GM21619 (cell line): ENCODE measurements at regions not wholly inside any gene's neighbourhood (a gene's known extent, or its start where the extent isn't known, plus 50 kb on each side); places are given as distances from the start of the nearest gene placed in this dataset.
"Not testable (repeated sequence)": the region's sequence is repeated elsewhere in the genome, so short reads cannot be mapped to it uniquely, and the experiment has no call there.

Experiments used
- ATAC-seq: cut with Tn5 transposase; IDR thresholded peaks from one replicate; pipeline ENCODE4 v1.9.1; 2021; ENCODE audit not compliant: unreplicated experiment

DNA sequence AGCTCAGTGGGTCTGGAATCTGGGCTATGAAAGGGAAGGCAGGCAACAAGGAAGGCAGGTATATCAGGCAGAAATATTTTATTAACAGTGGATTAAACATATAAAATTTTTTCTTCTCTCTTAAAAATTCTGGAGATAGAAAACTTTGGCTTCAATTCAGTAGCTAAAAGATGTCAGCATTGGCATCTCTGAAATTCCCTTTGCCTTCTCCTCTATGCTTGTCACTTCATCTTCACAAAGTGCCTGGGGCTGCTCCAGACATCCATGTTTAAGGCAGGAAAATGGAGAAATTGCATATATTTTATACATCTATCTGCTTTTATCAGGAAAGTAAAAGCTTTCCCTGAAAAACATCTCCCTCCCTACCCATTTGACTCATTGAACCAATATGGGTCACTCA is 894.1 kb upstream of the API5 start:
- no peak for ATAC-seq

DNA sequence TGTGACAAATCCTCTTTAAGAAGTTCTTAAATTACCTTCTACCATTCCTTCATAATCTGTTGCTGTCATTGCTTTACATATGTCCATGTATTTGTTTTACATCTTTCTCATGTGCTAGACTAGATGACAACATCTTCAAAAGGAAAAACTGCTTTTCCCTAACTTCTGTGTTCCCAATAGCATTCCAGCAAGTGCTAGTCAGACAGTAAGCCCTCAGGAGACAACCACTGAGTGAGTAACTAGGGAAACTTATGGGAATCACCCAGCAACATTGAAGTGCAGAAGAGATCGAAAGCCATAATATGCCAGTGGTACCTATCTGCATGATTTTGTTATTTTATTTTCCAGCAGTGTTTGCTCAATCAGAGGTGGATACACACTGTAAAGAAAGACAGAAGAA is 889.7 kb upstream of the API5 start:
- no peak for ATAC-seq

DNA sequence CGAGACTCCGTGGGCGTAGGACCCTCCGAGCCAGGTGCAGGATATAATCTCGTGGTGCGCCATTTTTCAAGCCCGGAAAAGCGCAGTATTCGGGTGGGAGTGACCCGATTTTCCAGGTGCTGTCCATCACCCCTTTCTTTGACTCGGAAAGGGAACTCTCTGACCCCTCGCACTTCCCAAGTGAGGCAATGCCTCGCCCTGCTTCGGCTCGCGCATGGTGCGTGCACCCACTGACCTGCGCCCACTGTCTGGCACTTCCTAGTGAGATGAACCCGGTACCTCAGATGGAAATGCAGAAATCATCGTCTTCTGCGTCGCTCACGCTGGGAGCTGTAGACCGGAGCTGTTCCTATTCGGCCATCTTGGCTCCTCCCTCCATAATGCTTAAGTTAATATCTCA is 876.9 kb upstream of the API5 start:
- ATAC-seq: not testable (repeated sequence)

DNA sequence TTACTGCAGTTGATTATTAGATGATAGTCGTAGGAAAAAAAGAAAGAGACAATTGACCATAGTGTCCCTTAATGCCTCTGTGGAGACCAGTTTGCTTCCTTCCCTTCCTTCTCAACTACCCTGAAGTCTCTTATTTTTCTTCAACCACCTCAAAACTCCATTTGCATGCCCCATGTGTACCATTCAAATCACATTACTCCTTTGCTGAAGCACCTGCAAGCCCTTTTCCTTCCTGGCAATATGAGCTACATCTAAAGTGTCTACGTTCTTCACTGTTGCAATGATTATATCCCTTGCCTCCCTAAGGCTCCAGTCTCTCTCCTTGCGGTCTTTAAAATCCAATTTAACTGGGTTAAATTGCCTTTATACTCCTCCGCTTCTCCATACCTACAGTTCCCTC is 867.4 kb upstream of the API5 start:
- no peak for ATAC-seq

DNA sequence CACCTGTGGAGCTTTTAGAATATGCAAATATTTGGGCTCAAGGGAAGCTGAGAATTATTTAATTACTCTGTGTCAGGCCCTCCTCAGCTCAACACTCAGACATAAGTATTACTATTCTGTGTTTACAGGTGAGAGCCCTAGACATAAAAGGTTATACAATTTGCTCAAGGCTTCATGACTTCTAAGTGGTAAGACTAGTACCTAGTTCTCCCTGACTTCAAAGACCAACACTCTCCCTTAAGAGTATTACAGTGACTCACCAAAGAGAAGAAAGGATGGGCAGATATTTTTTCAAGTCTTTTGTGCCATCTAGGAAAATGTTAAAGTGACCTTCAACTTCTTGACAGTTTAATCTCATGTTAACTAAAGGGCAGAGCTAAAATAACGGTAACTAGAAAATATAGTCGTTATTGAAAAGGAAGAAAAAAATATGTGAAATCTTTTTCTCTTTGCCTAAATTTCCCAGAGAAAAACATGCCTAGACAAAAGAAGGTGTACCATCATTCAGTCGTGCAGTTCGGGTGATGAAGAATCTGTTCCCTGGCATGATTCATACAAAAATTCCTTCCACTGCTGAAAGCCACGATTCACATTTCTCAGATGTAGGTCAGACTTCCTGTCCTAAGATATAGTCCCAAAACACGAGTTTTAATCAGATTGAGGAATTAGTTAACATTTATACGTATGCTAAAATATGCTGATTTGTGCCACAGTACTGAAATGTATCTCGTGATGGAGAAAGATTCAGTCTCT is 849.1 kb upstream of the API5 start:
- ATAC-seq: no peak

DNA sequence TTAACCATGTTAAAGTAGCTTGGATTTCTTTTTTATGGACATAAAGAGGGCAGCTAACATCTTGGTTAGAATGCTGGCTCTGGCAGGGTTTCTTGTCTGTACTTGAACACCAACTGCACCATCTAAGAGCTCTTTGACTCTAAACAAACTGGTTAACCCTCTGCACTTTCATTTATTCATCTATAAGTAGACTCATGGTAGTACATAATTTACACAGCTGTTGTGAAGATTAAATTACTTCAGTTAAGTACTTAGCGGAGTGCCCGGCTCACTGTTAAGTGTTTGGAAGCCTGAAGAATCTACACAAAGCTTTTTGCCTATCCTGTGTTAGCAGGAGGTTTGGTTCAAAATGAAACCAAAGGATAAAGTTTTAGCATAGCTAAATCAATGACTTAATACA is 846.2 kb upstream of the API5 start:
- no peak for ATAC-seq

DNA sequence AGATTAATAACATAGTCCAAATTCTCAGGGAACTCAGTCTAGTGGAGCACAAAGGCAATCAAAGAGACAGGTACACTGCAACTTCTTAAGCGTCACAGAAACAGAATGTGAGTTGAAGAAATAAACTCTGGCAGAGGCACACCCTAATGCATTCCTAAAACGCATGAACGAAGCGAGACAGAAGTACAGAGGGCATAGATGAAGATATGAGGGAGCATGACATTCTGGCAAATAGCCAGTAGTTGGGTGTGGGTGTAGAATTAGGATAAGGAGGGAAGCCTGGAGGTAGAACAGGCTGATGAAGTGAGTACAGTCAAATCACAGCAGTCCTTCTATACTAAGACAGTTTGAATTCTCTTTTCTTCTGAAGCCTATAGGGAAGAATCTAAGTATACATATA is 838.7 kb upstream of the API5 start:
- no peak for ATAC-seq

DNA sequence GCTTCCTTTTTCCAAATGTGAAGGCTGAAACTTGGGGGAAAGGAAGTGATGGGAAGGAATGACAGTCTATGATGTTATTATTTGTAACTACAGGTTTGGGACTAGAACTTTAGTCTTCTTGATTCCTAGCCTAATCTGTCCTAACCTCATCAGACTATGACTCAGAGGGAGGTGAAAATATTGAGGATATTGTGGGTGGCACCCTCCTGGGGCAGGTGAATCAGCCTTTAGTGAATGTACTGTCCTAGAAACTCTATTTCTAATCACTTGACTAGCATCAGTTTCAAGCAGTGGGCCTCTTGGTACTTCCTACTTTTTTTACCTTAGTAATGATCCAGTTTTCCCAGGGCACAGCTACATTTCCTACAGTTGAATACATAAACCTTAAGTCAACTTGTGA is 829.0 kb upstream of the API5 start:
- ATAC-seq: no peak

DNA sequence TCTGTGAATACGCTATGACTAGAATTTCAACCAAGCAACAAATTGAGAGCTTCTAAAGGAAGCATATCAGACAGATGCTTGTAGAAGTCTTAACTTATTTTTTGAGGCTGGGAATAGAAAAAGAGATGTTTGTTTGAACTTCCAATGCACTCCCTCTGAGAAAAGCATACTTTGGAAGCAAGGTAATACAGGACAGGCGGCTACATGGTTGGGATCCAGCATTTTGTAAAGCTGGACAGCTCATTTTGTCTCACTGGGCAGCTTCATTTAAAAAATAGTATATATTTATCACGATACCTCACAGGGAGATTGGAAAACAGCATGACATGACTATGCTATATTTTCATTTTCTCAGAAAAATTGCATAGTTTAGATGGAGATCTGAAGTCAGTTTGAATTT is 821.3 kb upstream of the API5 start:
- no peak for ATAC-seq

DNA sequence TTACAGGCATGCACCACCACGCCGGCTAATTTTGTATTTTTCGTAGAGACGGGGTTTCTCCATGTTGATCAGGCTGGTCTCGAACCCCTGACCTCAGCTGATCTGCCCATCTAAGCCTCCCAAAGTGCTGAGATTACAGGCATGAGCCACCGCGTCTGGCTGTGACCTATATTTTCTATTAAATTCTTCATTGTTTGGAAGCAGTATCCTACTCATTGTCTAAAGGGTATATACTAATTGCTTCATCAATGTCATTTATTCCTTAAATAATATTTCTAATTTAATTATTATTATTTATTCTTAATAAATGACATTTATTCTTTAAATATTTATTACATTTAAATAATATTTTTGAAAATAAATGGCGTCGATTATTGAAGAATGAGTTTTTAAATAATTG is 817.3 kb upstream of the API5 start:
- no peak for ATAC-seq

DNA sequence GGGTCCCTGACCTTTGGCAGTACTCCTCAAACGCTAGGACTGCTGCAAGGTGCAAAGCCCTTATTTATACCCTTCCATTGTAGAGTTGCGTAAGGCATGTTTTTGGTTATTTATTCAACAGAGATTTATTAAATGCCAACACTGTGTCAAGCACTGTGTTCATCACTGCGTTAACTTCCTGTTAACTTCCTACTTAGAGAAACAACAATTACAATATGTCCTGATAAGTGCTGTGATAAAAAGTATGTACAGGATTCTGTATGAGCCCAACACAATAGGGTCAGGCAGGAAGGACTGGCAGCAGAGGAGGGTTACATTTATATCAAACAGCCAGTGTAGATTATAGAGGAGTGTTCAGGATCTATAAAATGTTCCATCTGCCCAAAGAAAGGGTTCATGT is 812.8 kb upstream of the API5 start:
- no peak for ATAC-seq

DNA sequence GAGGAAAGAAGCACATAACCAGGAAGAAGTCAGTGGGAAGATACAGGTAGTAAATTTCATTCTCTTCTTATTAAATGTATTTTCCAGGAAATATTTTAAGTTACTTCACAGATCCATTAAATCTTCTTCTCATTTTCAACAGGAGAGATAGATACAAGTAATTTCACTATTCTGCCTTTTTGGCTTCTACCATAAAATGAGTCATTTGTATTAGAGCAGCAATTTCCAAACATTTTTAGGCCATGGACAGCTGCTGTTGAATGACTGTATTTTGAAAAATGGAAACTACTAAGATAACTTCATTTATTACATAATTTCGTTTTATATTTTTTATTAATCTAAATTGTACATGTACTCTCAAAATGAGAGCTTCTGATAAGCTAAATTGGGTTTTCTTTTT is 809.6 kb upstream of the API5 start:
- ATAC-seq: no peak

DNA sequence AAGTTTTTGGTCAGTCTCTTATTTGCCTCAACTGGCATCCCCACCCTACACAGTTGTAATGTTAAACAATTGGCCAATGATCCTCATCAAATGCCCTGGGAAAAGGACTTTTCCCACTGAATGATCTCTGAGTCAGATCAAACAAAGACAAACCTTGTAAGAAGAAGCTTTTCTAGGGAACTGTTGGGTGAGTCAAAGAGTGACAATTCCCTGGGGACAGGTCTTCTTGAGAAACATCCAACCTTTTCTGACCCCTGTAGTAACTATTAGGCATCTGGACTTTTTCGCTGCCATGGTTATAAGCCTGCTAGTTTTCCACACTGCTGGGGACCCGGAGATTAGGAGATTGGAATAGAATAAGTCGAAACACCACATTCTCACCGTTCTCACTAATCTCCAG is 789.8 kb upstream of the API5 start:
- no peak for ATAC-seq

DNA sequence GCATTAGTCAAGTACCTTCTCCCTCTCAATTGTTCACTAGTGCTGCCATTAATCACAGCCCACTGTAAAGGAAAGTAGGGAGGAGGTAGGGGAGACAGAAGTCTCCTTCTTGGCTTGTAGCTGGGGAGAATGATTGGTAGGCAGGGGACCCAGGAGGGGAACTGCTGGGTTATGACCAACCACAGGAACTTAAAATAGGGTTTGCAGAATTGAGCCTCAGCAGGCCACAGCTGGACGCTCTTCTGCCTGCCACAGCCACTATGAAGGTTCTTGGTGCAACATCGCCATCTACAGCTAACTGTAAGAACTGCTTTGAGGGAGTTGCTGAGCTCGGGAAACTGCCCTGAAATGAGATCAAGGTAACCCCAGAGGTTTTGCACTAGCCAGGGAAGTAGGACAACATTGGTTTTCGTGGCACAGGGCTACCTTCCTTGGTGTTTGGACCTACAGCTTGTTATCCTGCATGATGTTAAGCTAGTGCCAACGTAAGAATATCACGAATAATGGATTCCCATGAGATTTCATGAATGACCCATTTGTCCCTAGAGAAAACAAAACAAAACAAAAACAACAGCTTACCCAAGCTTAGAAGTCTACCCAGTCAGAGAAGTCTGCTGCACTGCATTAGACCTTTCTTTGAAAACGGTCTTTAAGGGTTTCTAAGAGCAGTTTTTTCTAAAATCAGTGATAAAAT is 787.1 kb upstream of the API5 start:
- ATAC-seq: peak; percentile 91

DNA sequence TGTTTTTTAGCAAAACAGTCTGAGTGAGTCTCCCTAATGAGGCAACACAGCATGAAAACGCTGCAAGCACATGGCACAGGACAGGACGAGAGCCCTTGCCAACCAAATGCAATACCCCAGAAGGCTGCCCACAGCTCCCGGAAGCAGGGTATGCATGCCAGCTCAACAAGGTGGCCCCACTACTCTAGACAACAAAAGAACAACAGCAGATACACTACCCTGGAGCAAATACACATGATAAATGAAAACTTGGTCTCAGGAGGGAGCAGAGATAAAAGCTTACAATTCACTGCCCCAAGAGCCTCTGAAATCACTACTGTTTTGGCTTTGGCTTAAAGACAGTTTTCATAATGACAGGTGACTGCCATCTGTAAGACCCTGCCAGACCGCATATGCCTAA is 785.4 kb upstream of the API5 start:
- ATAC-seq: no peak

DNA sequence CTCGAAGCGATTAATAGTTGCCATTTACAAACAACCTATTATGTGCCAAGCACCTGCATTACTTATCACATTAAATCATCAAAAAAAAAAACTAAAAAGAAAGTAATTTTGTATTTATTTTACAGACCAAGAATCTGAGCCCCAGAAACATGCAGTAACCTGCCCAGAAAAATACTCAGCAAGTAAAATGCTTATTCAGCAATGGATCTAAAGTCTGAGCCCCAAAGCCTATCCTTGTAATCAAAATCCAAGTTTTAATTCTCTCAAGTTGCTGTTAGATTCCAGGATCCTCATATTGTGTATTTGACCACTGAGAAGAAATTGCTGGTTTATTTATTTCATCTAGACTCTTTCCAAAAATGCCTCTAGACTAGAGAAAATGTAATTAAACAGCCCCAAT is 783.3 kb upstream of the API5 start:
- ATAC-seq: no peak

DNA sequence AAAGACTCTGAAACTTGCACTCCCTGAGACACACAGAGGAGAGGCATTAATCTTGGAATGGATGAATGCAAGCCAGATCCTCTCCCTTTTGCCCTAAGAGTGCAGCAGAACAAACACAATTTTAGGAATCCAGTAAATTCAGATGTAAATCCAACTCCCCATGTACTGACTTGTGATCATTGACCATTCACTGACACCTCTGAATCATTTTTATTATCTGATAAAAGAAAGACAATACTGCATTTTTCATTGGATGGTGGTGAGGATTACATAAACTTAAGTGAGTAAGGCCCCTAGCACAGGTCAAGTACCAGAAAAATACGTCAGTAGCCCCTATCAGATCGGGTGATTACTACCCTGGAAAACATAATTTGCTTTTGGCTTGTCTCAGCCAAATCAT is 782.9 kb upstream of the API5 start:
- no peak for ATAC-seq

DNA sequence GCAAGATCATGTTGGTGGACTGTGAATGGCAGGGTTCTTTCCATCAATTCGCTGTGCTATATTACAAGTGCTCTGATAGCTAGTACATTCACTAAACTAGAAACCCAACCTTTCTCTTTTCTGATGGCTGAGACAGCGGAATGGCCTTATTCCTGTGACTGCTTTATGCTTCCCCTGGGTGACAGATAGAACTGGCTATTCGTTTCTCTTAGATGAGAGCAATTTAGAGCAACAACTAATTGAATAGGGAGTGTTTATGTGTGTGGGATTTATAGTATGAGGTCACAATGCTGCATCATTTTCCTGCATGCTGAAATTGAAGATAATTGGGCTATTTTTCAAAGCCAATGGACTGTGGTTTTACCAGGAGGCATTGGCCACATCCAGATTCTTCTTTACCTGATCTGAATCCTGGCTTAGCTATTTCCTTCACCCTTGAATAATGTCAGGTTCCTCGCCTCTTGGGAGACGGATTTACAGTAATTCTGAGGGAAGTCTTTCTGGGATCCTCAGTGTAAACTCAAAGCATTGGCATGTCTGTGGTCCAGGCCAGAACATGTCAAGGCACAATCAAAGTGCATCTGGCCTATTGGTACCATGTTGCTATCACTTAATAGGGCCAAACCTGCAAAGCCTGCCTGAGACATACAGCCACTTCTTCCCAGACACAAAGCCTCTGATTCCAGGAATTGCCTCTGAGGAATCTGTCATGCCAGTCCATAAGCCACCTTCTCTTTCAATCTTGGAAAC is 775.0 kb upstream of the API5 start:
- ATAC-seq: no peak

DNA sequence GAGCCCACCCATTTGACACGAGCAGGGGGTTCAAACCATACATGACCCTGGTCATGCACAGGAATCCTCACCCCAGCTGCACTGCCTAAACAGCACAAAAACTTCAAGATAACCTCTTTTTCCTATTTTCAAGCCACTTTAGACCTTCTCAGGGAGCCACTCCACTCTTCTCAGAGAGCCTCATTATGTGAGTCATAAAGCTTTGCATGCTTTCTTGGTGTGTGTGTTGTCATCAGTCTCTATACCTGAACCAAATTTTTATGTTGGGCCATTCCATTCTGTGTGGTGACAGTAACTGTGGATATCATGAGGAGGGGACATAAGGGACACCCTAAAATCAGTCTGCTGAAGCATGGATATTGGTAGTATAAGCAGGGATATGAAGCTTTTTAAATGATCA is 769.5 kb upstream of the API5 start:
- ATAC-seq: no peak

DNA sequence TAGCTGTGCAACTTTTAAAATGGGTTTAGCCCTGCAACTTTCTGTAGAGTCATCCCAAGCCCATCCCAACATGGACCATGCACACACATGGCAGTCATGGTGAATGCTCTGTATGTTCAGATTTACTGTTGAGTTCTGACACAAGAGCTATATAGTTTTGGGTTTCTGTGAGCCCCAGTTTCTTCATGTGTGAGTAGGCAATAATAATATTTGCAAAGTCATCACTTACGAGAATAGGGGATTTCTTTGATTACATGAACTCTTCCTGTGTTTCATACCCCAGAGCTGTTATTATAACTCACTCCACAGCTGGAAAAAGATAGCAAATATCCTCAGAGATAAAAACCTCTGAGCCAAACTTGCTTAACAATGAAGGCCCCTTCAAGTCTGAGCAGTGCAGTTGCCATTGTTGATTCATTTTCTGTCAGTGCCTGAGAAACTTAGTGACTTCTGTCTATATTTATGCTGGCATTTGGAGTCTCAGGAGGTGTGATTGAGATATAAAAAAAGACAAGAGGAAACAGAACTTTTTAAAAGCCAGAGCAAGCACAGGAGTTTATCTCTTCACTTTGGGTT is 767.9 kb upstream of the API5 start:
- ATAC-seq: no peak

DNA sequence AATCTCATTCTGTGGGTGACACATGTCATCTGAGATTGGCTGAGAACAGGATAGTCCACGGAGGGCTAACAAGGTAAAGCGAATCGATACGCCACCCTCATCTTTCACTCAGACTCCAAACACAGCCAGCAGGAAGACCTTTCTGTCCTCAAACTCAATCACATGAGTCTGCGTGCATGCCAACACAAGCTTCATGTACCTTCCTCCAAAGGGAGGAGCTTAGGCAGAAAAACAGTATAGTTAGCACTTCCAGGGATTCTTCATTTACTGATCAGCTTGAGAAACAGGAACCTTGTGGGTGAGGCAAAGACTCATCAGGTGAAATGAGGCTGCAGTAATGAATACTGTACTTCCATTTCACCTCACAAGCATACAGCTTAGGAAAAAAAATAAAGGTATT is 767.1 kb upstream of the API5 start:
- ATAC-seq: no peak

DNA sequence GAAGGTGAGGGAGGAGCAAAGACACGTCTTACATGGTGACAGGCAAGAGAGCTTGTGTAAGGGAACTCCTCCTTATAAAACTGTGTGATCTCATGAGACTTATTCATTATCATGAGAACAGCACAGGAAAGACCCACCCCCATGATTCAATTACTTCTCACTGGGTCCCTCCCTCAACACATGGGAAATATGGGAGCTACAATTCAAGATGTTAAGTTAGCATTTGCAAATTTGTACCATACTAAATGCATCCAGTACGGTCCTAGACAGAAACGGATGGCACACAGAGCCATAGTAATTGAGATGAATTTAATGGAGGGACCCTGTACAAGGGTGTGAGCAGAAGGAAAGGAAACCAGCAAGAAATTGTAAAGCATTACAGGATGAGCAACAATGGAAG is 765.8 kb upstream of the API5 start:
- no peak for ATAC-seq
